Trophoblast cell (in vitro differentiated cells and primary cell): ENCODE measurements at regions not wholly inside any gene's neighbourhood (a gene's known extent, or its start where the extent isn't known, plus 50 kb on each side); places are given as distances from the start of the nearest gene placed in this dataset.
"Not testable (repeated sequence)": the region's sequence is repeated elsewhere in the genome, so short reads cannot be mapped to it uniquely, and the experiment has no call there.

ENCODE experiments used
- DNase-seq, 2 donors: peaks; one replicate each; pipeline ENCODE4 v3.0.0-alpha.2; 2016
- H2AFZ ChIP-seq: 2 replicates; pipeline ENCODE4 v1.6.1; 2013; ENCODE audit warnings: low read length, moderate library complexity, mild to moderate bottlenecking; ENCODE audit not compliant: insufficient read depth, poor library complexity
- H2AK5ac ChIP-seq: 2 replicates; pipeline ENCODE4 v1.6.1; 2013; ENCODE audit warnings: mild to moderate bottlenecking, low read length
- H2BK120ac ChIP-seq: 2 replicates; pipeline ENCODE4 v1.6.1; 2013; ENCODE audit warnings: low read length, mild to moderate bottlenecking, moderate library complexity; ENCODE audit not compliant: insufficient read depth, poor library complexity
- H2BK12ac ChIP-seq: 2 replicates; pipeline ENCODE4 v1.6.1; 2013; ENCODE audit warnings: mild to moderate bottlenecking, low read length, moderate library complexity
- H2BK5ac ChIP-seq: 2 replicates; pipeline ENCODE4 v1.6.1; 2013; ENCODE audit warnings: low read length, low read depth, moderate library complexity, mild to moderate bottlenecking; ENCODE audit not compliant: poor library complexity
- H3K14ac ChIP-seq: 2 replicates; pipeline ENCODE4 v1.6.1; 2013; ENCODE audit warnings: mild to moderate bottlenecking, low read length
- H3K18ac ChIP-seq: 2 replicates; pipeline ENCODE4 v1.6.1; 2013; ENCODE audit warnings: mild to moderate bottlenecking, low read length
- H3K23ac ChIP-seq: 2 replicates; pipeline ENCODE4 v1.6.1; 2013; ENCODE audit warnings: low read length
- H3K27ac ChIP-seq: 2 replicates; pipeline ENCODE4 v1.5.1; 2013; ENCODE audit warnings: low read depth, mild to moderate bottlenecking, inconsistent platforms, low read length, moderate library complexity
- H3K27me3 ChIP-seq: 2 replicates; pipeline ENCODE4 v1.6.1; 2013; ENCODE audit warnings: inconsistent platforms, mild to moderate bottlenecking, low read length, moderate library complexity; ENCODE audit not compliant: insufficient read depth
- H3K36me3 ChIP-seq, 2 experiments: 1 replicate in 1 of 2; 2 replicates in 1 of 2; pipeline ENCODE4 v1.6.1; 2013; ENCODE audit warnings: low read length in 2 of 2, mild to moderate bottlenecking in 2 of 2, moderate library complexity in 1 of 2; ENCODE audit not compliant: insufficient read depth in 2 of 2, control insufficient read depth in 1 of 2
- H3K4ac ChIP-seq: 2 replicates; pipeline ENCODE4 v1.6.1; 2013; ENCODE audit warnings: low read depth, mild to moderate bottlenecking, low read length, moderate library complexity
- H3K4me1 ChIP-seq, 2 experiments: 1 replicate in 1 of 2; 2 replicates in 1 of 2; pipeline ENCODE4 v1.6.1; 2013; ENCODE audit warnings: low read length in 2 of 2, mild to moderate bottlenecking in 2 of 2, moderate library complexity in 1 of 2; ENCODE audit not compliant: insufficient read depth in 2 of 2, control insufficient read depth in 1 of 2
- H3K4me2 ChIP-seq: 2 replicates; pipeline ENCODE4 v1.6.1; 2013; ENCODE audit warnings: inconsistent platforms, mild to moderate bottlenecking, low read length, moderate library complexity
- H3K4me3 ChIP-seq: 2 replicates; pipeline ENCODE4 v1.5.1; 2013; ENCODE audit warnings: mild to moderate bottlenecking, low read depth, low read length, inconsistent platforms
- H3K79me1 ChIP-seq: one replicate; pipeline ENCODE4 v1.6.1; 2013; ENCODE audit warnings: low read length
- H3K79me2 ChIP-seq: 2 replicates; pipeline ENCODE4 v1.6.1; 2013; ENCODE audit warnings: low read length, mild to moderate bottlenecking; ENCODE audit not compliant: control insufficient read depth, insufficient read depth, poor library complexity
- H3K9ac ChIP-seq: 2 replicates; pipeline ENCODE4 v1.6.1; 2013; ENCODE audit warnings: mild to moderate bottlenecking, low read length
- H3K9me3 ChIP-seq: 2 replicates; pipeline ENCODE4 v1.6.1; 2013; ENCODE audit warnings: low read depth, mild to moderate bottlenecking, control low read depth, inconsistent platforms, low read length; ENCODE audit not compliant: insufficient read depth
- H4K12ac ChIP-seq: 2 replicates; pipeline ENCODE4 v1.6.1; 2013; ENCODE audit warnings: low read depth, mild to moderate bottlenecking, low read length, moderate library complexity
- H4K8ac ChIP-seq: 2 replicates; pipeline ENCODE4 v1.6.1; 2013; ENCODE audit warnings: low read depth, mild to moderate bottlenecking, low read length, moderate library complexity
- H4K91ac ChIP-seq: one replicate; pipeline ENCODE4 v1.6.1; 2013; ENCODE audit warnings: low read depth, mild to moderate bottlenecking, low read length, moderate library complexity
- WGBS: extraction: QIAGEN DNeasy Blood & Tissue Kit; methylation state at CpG from one replicate; pipeline ENCODE4 v1.1.7; 2013; ENCODE audit warnings: missing lambda C conversion rate; ENCODE audit not compliant: insufficient read length, insufficient coverage; ENCODE audit errors: extremely low coverage; 5-methylcytosine and 5-hydroxymethylcytosine counted together

DNA sequence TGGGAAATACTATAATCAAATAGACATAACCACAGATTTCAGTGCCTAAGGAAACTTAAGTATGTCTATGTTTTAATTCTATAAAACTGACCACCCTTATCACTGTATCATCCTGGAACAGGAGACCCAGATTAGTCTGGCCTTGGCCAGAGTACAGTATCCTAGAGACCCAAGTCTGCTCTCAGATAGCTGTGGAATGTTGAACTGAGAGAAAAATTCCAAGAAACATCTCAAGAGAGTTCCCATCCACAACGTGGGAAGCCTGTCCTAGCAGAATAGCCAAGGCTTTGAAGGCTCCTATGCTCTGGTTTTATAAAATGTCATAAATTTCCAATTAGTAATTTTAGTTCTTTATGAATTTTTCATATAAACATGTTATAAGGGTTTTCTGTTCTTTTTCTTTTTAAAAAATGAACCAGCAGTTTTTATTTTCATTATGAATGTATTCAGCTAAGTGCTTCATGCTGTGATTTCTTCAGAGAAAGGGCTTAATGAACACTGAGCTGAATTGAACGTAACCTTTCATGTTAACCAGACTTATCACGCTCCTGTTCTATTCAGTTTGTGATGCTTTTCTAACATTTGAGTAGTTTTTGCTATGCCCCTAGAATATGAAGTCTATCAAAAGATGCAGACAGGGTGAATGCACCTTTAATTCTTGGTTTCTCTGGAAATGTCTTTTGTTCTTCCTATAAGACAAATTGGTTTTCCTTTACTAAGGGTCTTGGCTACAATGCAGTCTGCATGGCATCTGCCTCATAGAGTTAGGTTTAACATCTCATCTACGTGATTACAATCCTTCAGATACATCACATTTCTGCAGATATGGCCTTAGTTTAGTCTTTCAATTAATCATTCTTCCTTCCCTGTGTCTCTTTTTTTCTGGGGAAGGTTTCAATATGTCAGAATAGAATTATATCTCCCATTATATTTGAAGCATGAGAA is 230.8 kb downstream of the CYLC2 start:
- H4K8ac ChIP-seq = no peak overlapping the region
- no peaks in the 10 kb centered on the region for H3K36me3 ChIP-seq
- H3K4me3 ChIP-seq = no peak overlapping the region
- H3K14ac ChIP-seq = no peak overlapping the region
- H3K27ac ChIP-seq = no peak overlapping the region
- no CpG with 5 or more reads among the region's 4 CpGs for WGBS
- no peaks in the 10 kb centered on the region for H3K27me3 ChIP-seq
- DNase-seq = no peak
- H3K18ac ChIP-seq = no peak overlapping the region
- no peaks in the 10 kb centered on the region for H3K4me1 ChIP-seq
- no peak overlapping the region for H3K4me2 ChIP-seq
- H2AK5ac ChIP-seq = no peak overlapping the region
- no peak overlapping the region for H3K23ac ChIP-seq
- no peaks in the 10 kb centered on the region for H3K79me2 ChIP-seq
- H3K4ac ChIP-seq = no peak overlapping the region
- H3K9ac ChIP-seq = no peak overlapping the region
- no peak overlapping the region for H4K91ac ChIP-seq
- no peak overlapping the region for H4K12ac ChIP-seq
- H3K9me3 ChIP-seq = no peaks in the 10 kb centered on the region
- H3K79me1 ChIP-seq = no peaks in the 10 kb centered on the region
- H2BK120ac ChIP-seq = no peak overlapping the region
- no peak overlapping the region for H2BK12ac ChIP-seq
- no peak overlapping the region for H2BK5ac ChIP-seq
- H2AFZ ChIP-seq = no peak overlapping the region

DNA sequence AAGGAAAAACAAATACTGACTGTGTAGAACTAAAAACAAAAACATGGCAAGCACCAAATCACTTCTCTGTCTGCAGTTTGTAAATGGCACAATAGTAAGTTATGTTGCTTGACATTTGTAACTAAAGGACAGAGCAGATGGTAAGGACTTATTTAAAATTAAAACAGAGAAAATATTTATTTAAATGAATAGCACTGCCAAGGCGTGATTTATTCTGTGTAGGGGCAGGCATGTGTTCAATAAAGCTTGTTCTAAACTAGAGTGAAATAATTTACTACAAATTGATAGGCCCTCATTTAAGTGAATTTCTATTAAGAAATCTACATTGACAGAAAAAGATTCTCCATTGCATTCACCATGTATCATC is 231.5 kb downstream of the CYLC2 start:
- no peak overlapping the region for H3K4ac ChIP-seq
- no peak overlapping the region for H4K8ac ChIP-seq
- H3K79me1 ChIP-seq = no peaks in the 10 kb centered on the region
- H3K9me3 ChIP-seq = no peaks in the 10 kb centered on the region
- no peak overlapping the region for H2AK5ac ChIP-seq
- H2BK12ac ChIP-seq = no peak overlapping the region
- H4K91ac ChIP-seq = no peak overlapping the region
- H2AFZ ChIP-seq = no peak overlapping the region
- no peak overlapping the region for H3K4me2 ChIP-seq
- H3K4me1 ChIP-seq = no peaks in the 10 kb centered on the region
- no peak overlapping the region for H4K12ac ChIP-seq
- H3K27ac ChIP-seq = no peak overlapping the region
- H3K4me3 ChIP-seq = no peak overlapping the region
- H3K23ac ChIP-seq = no peak overlapping the region
- no peak overlapping the region for H2BK5ac ChIP-seq
- no peak overlapping the region for H3K18ac ChIP-seq
- H3K27me3 ChIP-seq = no peaks in the 10 kb centered on the region
- H2BK120ac ChIP-seq = no peak overlapping the region
- WGBS = no CpG with 5 or more reads among the region's 1 CpG
- no peaks in the 10 kb centered on the region for H3K36me3 ChIP-seq
- no peak overlapping the region for H3K9ac ChIP-seq
- H3K14ac ChIP-seq = no peak overlapping the region
- DNase-seq = no peak
- no peaks in the 10 kb centered on the region for H3K79me2 ChIP-seq

DNA sequence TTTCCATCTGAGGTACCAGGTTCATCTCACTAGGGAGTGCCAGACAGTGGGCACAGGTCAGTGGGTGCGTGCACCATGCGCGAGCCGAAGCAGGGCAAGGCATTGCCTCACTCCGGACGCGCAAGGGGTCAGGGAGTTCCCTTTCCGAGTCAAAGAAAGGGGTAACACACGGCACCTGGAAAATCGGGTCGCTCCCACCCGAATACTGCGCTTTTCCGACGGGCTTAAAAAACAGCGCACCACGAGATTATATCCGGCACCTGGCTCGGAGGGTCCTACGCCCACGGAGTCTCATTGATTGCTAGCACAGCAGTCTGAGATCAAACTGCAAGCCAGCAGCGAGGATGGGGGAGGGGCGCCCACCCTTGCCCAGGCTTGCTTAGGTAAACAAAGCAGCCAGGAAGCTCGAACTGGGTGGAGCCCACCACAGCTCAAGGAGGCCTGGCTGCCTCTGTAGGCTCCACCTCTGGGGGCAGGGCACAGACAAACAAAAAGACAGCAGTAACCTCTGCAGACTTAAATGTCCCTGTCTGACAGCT is 242.5 kb downstream of the CYLC2 start:
- not testable (repeated sequence) for H3K14ac ChIP-seq, H3K4me2 ChIP-seq, H3K27ac ChIP-seq, H3K4ac ChIP-seq, H3K79me2 ChIP-seq, H3K9me3 ChIP-seq, H2AK5ac ChIP-seq, H4K91ac ChIP-seq, H2AFZ ChIP-seq, H3K23ac ChIP-seq, H3K4me3 ChIP-seq, H3K18ac ChIP-seq, H2BK5ac ChIP-seq, DNase-seq, H3K27me3 ChIP-seq, H2BK12ac ChIP-seq, H3K79me1 ChIP-seq, H4K12ac ChIP-seq, H3K9ac ChIP-seq, H3K36me3 ChIP-seq, H2BK120ac ChIP-seq, H3K4me1 ChIP-seq
- WGBS = no CpG with 5 or more reads among the region's 24 CpGs
- peak overlapping the region; percentile 16 for H4K8ac ChIP-seq

DNA sequence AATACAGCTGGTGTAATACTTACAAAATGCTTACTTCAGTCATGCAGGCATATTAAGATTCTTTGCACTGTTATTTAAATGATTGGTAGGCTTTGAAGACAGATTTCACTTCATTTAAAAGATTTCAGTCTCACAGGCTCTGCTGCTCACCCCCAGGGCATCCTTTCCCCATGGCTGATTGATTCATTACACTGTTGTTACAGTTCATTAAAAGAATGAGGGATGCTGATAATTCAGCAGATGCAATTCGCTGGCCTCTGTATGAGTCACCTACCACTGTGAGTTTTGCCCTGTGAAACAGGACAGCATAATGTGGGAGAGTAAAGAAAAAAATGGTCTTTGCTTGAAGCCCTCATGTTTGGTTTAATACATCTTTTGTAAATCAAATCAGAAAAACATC is 246.9 kb downstream of the CYLC2 start:
- H3K27me3 ChIP-seq = no peaks in the 10 kb centered on the region
- no peak overlapping the region for H4K8ac ChIP-seq

More for the DNA sequence above, 246.9 kb downstream of the CYLC2 start:
- Histone ChIP-seq H3K23ac (no peak overlapping the region), H3K36me3 (no peaks in the 10 kb centered on the region), H2BK12ac (no peak overlapping the region), H2BK120ac (no peak overlapping the region), H3K9ac (no peak overlapping the region), H2AFZ (no peak overlapping the region), H3K4me2 (no peak overlapping the region), H2AK5ac (no peak overlapping the region), H3K9me3 (no peaks in the 10 kb centered on the region), H3K14ac (no peak overlapping the region), H3K27ac (no peak overlapping the region), H2BK5ac (no peak overlapping the region), H3K4me1 (no peaks in the 10 kb centered on the region), H3K4ac (no peak overlapping the region), H3K18ac (no peak overlapping the region), H3K79me1 (no peaks in the 10 kb centered on the region), H3K4me3 (no peak overlapping the region), H3K79me2 (no peaks in the 10 kb centered on the region), H4K12ac (no peak overlapping the region), H4K91ac (no peak overlapping the region)
- no peak for DNase-seq
- no CpG with 5 or more reads among the region's 1 CpG for WGBS
